Retinal pigment epithelial cell (primary cell): ENCODE measurements at regions not wholly inside any gene's neighbourhood (a gene's known extent, or its start where the extent isn't known, plus 50 kb on each side); places are given as distances from the start of the nearest gene placed in this dataset.

Source experiments
- DNase-seq: peaks from one replicate; pipeline ENCODE4 v3.0.0-alpha.2; 2010; ENCODE audit warnings: low read depth
- H3K4me3 ChIP-seq: 2 replicates; pipeline ENCODE4 v1.5.1; 2011; ENCODE audit warnings: mild to moderate bottlenecking, low read length, control low read depth, moderate library complexity
- CTCF ChIP-seq: conservative IDR thresholded peaks from 2 replicates; pipeline ENCODE4 v1.5.1; 2011; ENCODE audit warnings: low read depth, low read length, control low read depth, inconsistent platforms

GRCh38 chr1:244968471-244968871, 104.1 kb upstream of the HNRNPU start:
- no peak overlapping the region for H3K4me3 ChIP-seq
- no peak for TF ChIP-seq CTCF
- no peak for DNase-seq

- H3K4me3 ChIP-seq = no peak overlapping the region
- no peak for DNase-seq
- TF ChIP-seq CTCF = no peak
Measured at GRCh38 chr1:244967159-244967558, 102.8 kb upstream of the HNRNPU start.

- peak; percentile 19 for DNase-seq
- no peak for TF ChIP-seq CTCF
- no peak overlapping the region for H3K4me3 ChIP-seq
Measured at GRCh38 chr1:244965185-244966030, 101.1 kb upstream of the HNRNPU start.

- no peak overlapping the region for H3K4me3 ChIP-seq
- no peak for TF ChIP-seq CTCF
- peak; percentile 43 for DNase-seq
Measured at GRCh38 chr1:244964112-244964971, 100.0 kb upstream of the HNRNPU start.

GRCh38 chr1:244963231-244963826, 99.0 kb upstream of the HNRNPU start:
- TF ChIP-seq CTCF = no peak
- no peak for DNase-seq

GRCh38 chr1:244962130-244962529, 97.8 kb upstream of the HNRNPU start:
- TF ChIP-seq CTCF = no peak
- no peak for DNase-seq
- H3K4me3 ChIP-seq = no peak overlapping the region

More at GRCh38 chr1:244963231-244963826, 99.0 kb upstream of the HNRNPU start:
- H3K4me3 ChIP-seq = no peak overlapping the region
